ENCODE measurements at regions not wholly inside any gene's neighbourhood (a gene's known extent, or its start where the extent isn't known, plus 50 kb on each side); places are given as distances from the start of the nearest gene placed in this dataset.

GRCh38 chr18:44245019-44245418 is 435.7 kb upstream of the SETBP1 start:
- intact Hi-C loops (cut with micrococcal nuclease): no loop called here

GRCh38 chr18:44246001-44246400 is 434.7 kb upstream of the SETBP1 start:
- CTCF ChIA-PET: interaction anchor here (1.1 kb wide), 1 partner anchor 8 kb away, joined by 4 read pairs; no protein-coding TSS in a partner anchor
- Mint-ChIP-seq H3K27me3 (no peaks in the 10 kb centered on the region), H3K4me1 (ENCODE audit: low read depth) (no peaks in the 10 kb centered on the region), H3K36me3 (ENCODE audit: low read depth) (no peaks in the 10 kb centered on the region), H3K9me3 (peaks cover 2% of the 10 kb centered on the region), H3K4me3 (no peak overlapping the region), H3K27ac (no peak overlapping the region)
- ATAC-seq: no peak
- TF ChIP-seq, protein P1, sequence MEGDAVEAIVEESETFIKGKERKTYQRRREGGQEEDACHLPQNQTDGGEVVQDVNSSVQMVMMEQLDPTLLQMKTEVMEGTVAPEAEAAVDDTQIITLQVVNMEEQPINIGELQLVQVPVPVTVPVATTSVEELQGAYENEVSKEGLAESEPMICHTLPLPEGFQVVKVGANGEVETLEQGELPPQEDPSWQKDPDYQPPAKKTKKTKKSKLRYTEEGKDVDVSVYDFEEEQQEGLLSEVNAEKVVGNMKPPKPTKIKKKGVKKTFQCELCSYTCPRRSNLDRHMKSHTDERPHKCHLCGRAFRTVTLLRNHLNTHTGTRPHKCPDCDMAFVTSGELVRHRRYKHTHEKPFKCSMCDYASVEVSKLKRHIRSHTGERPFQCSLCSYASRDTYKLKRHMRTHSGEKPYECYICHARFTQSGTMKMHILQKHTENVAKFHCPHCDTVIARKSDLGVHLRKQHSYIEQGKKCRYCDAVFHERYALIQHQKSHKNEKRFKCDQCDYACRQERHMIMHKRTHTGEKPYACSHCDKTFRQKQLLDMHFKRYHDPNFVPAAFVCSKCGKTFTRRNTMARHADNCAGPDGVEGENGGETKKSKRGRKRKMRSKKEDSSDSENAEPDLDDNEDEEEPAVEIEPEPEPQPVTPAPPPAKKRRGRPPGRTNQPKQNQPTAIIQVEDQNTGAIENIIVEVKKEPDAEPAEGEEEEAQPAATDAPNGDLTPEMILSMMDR (IDR thresholded peaks at IDR 0.05): no peak
- no peak for DNase-seq
- POLR2A ChIA-PET: no interaction called here
- intact Hi-C loops (cut with micrococcal nuclease): no loop called here

More at GRCh38 chr18:44245019-44245418, 435.7 kb upstream of the SETBP1 start:
- POLR2A ChIA-PET: no interaction called here
- Mint-ChIP-seq H3K27ac (no peak overlapping the region), H3K4me3 (no peak overlapping the region), H3K27me3 (no peaks in the 10 kb centered on the region), H3K4me1 (ENCODE audit: low read depth) (no peaks in the 10 kb centered on the region), H3K9me3 (peaks cover 2% of the 10 kb centered on the region), H3K36me3 (ENCODE audit: low read depth) (no peaks in the 10 kb centered on the region)
- CTCF ChIA-PET: interaction anchor here (0.9 kb wide), 1 partner anchor 913 kb away, joined by 3 read pairs; no protein-coding TSS in a partner anchor
- TF ChIP-seq, protein P1 (IDR thresholded peaks at IDR 0.05): no peak
- DNase-seq: no peak
- no peak for ATAC-seq

DNA sequence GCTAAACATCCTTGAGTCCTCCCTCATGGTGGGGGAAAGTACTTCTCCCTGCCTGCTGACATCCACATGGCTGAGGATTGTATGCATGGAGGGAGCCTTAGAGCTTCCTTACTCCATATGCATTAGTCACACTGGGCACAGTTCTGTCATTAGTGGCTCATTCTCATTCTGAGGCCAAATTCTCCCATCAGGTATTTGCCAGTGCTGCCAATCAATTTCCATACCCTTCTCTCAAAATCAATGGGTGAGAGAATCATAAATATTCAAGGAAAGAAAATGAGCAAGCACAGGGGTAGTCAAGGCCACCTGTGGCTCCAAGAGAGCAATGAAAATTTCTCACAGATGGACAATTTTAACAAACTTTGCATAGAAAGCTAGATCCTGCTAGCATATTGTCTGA is 422.6 kb upstream of the SETBP1 start:
- ATAC-seq: no peak
- H3K27ac Mint-ChIP-seq: no peak overlapping the region
- no peaks in the 10 kb centered on the region for H3K27me3 Mint-ChIP-seq
- no peaks in the 10 kb centered on the region for H3K36me3 Mint-ChIP-seq (ENCODE audit: low read depth)
- no peak overlapping the region for H3K4me3 Mint-ChIP-seq
- CTCF ChIA-PET: no interaction called here
- no peaks in the 10 kb centered on the region for H3K4me1 Mint-ChIP-seq (ENCODE audit: low read depth)
- peaks cover 14% of the 10 kb centered on the region for H3K9me3 Mint-ChIP-seq
- DNase-seq: no peak
- POLR2A ChIA-PET: no interaction called here
- TF ChIP-seq, protein P1 (IDR thresholded peaks at IDR 0.05): no peak
- intact Hi-C loops (cut with micrococcal nuclease): no loop called here

GRCh38 chr18:44258576-44258975 is 422.1 kb upstream of the SETBP1 start:
- DNase-seq (no peak), ATAC-seq (no peak)
- TF ChIP-seq, protein P1 (IDR thresholded peaks at IDR 0.05): no peak
- Mint-ChIP-seq H3K4me3 (no peak overlapping the region), H3K36me3 (ENCODE audit: low read depth) (no peaks in the 10 kb centered on the region), H3K27me3 (no peaks in the 10 kb centered on the region), H3K27ac (no peak overlapping the region), H3K4me1 (ENCODE audit: low read depth) (no peaks in the 10 kb centered on the region), H3K9me3 (peaks cover 14% of the 10 kb centered on the region)
- ChIA-PET CTCF (no interaction called here), POLR2A (no interaction called here)
- intact Hi-C loops (cut with micrococcal nuclease): no loop called here

DNA sequence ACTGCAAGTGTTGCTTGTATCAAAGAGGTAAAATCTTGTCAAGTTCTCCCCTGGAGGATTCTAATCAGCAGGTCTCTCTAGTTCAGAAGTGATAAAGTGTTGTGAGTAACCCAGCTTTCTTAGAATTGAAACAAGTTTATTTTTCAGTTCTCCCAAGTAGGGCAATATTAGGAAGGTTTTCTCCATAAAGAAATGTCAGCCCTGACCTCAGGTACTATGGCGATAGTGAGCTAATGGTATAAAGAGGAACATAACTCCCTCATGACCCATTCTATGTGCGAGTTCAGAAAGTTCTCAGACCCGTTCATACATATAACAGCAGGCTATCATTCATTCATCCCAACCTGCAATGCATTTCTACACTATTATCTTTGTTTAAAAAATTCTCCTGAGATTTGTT is 421.1 kb upstream of the SETBP1 start:
- Mint-ChIP-seq H3K36me3 (ENCODE audit: low read depth) (no peaks in the 10 kb centered on the region), H3K4me3 (no peak overlapping the region), H3K27me3 (no peaks in the 10 kb centered on the region), H3K4me1 (ENCODE audit: low read depth) (no peaks in the 10 kb centered on the region), H3K9me3 (peaks cover 14% of the 10 kb centered on the region), H3K27ac (no peak overlapping the region)
- CTCF ChIA-PET: no interaction called here
- DNase-seq (no peak), ATAC-seq (no peak)
- TF ChIP-seq, protein P1 (IDR thresholded peaks at IDR 0.05): no peak
- POLR2A ChIA-PET: no interaction called here
- intact Hi-C loops (cut with micrococcal nuclease): no loop called here

All from activated CD8-positive, alpha-beta T cell treated with anti-CD3 and anti-CD28 coated beads for 36 hours (primary cell).